Right renal pelvis (tissue), 4 donors: ENCODE measurements at regions not wholly inside any gene's neighbourhood (a gene's known extent, or its start where the extent isn't known, plus 50 kb on each side); places are given as distances from the start of the nearest gene placed in this dataset.
"Not testable (repeated sequence)": the region's sequence is repeated elsewhere in the genome, so short reads cannot be mapped to it uniquely, and the experiment has no call there.

Source experiments
- DNase-seq, 4 donors: peaks; one replicate each; pipeline ENCODE4 v3.0.0-alpha.2; 2013; ENCODE audit warnings: low read depth in 4 of 4, low spot score in 3 of 4, missing footprints in 1 of 4

DNA sequence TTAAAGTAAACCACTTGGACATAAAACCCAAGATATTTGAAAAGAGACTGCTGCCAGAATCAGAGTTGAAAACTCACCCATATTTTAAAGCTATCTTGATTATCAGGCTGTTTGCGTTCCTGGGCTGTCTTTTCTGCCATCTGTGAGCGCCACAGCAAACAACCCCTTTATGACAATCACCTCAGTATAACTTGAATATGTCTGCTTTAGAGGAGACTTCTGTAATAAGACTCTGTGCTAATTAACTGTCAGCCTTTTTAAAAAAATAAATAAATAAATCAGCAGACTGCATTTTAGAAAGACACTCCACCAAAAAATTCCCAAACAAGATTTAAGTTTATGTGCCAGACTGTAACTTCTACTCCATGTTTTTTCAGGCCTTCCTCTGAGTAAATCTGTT is 375.7 kb upstream of the CCNH start:
- no peak for DNase-seq

DNA sequence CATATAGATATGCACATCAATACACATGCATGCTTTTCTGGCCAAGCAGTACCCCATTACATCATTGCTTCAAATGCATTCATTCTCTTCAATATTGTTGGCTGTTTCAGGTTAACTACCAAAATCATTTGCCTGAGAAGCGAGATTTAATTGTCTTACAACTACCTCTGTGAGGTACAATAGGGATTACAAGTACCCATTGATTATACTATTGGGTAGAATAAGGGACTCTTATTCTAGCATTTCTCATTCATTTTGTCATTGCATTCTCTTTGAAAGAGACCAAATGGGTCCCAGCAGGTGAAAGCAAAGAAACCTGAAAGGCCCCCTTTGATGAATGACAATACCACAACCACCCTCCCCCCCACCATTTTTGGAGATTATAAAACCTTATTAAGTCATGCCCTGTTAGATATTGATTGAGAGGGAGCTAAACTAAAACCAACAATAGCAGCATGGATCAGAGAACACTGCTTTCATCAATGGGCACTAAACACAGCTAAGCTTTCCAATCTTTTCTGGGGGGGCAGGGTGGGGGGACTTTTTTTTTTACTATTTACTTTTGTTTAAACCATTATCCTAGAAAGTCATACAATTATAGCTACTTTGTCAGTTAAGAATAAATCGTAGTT is 375.0 kb upstream of the CCNH start:
- no peak for DNase-seq

DNA sequence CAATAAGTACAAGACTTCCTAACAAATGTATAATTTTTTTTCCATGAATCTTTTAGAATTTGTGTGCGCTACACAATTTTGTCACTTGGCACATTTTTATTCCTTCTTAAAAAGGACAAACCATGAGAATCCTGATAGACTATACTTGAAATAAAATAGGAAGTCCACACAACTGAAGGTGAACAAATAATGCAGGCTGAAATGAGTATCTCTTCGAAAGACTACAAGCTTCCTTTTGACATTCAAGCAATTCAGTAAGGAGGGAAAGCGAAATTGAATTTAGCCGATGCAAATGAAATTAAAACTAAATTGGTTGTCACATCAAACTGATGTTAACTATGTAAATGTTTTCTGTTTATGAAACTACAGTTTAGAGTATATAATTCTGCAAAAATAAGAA is 374.4 kb upstream of the CCNH start:
- no peak for DNase-seq

DNA sequence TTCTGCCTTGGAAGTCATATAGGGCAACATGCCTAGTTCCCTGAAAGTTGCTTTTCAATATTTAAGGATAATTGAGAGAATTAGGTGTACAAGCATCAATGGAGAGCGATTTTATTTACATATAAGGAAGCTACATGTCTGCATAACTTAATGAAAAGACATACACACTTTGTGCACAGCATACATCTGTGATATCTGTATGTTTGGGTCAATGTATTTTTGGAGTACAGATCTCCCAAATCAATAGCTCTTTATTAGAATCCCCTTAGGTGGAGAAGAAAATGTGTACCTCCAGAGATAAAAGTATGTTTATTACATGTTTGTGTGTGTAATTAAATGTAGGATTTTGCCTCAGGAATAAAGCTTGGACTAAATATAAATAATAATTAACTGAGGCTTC is 373.7 kb upstream of the CCNH start:
- DNase-seq, result no peak

DNA sequence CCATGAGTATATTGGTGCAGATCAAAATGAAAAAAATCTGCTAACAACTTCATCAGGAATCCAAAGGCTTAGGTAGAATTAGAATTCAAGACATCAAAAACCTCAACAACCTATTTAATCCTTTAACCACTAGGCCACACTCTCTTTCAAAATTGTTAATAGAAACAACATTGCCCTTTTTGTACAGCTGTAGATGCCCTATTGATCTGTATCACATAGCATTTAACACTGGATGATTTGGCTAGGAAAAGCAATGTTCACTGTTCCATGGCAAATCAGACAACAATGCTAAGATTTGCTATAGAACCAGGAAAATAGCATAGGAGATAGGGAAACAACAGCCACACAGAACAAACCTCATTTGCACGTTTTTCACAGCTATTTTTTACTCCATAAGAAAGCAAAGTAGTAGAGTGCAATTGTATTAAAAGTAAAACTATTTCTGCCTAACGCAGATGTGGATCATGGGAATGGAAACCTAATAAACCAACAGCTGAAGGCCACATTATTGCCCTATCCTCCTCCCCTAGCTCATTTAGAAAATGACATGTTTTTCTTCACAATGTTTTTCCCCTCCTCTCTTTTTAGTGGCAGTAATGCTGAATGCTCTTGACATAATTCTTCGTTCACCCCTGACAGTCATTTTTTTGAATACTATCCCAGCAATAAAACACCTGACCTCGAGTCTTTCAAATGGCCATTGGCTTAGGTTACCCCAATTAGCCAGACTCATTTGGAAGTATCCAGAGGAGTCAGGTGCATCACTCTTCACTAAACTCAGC is 373.0 kb upstream of the CCNH start:
- DNase-seq, result no peak

DNA sequence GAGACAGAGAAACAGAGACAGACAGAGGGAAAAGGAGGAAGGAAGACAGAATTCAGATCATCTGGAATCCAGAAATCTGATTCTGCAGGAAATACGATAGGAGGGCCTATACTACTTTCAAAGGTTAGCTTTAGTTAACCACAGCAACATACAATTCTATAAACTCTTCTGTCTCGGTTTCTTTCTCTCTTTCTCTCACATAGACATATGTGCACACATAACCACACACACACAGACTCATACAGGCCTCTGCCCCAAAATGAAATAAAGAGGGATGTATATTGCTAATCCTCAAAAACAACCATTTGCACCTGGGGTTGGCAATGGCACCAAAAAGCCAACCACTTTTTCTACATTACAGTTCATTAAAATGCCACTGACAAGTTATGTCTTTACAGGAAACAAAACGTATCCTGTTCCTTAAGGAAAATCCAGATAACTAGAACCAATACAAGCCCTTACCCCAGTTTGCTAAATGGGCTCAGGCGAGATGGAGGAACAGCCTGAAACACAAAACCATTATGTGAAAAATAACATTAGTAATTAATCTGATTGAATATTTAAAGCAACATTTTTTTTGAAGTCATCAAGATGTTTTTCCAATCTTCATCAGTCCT is 372.3 kb upstream of the CCNH start:
- DNase-seq, result no peak

DNA sequence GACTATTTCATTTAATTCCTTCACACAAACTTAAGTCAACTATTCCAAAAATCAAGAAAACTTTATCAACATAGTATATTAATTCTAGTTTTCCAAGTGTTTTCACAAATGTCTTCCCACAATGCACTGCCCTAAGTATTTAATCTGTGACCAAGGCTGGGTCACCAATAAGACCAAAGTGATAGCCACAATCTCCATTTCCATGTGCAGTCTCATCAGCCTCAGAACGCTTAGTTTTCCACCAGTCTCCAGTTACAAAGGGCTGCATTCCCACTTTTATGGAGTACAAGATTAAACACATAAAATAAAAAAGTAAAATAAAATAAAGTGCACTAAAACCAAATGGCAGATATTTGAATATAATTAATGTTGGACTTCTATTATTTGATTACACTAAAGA is 371.6 kb upstream of the CCNH start:
- no peak for DNase-seq

DNA sequence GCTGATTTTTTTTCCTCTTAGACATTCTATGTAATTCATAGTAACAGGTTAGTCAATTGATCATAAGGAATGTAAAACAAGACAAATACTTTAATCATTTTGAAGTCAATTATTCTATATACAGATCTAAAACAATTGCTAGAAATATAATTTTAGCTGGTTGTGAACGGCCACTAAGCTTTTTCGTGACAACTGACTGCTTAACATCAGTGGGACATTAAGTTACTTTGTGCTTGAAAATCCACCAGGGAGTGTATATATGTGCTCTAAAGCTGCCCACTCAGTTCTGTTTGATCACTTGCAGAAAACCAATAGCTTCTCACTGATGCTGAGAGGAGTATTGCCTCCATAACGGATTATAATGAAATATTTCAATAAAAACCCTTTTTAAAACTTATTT is 370.2 kb upstream of the CCNH start:
- no peak for DNase-seq

DNA sequence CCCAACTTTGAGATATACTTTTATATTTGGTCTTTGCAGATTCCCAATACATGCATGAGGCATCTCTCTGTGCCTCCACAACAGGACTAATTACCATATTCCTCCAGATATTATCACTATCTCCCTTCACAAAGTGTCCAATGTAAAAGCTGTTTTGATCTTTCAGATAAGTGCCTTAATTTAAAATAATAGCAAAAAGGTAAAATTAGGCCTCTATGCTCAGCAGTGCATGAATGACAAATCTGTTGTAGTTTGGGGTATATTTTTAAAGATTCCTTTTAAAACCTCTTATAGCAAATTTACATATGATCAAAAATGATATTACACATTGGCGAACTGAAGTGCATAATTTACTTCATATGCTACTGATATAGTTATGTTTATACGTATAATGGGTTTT is 369.2 kb upstream of the CCNH start:
- DNase-seq, result no peak

DNA sequence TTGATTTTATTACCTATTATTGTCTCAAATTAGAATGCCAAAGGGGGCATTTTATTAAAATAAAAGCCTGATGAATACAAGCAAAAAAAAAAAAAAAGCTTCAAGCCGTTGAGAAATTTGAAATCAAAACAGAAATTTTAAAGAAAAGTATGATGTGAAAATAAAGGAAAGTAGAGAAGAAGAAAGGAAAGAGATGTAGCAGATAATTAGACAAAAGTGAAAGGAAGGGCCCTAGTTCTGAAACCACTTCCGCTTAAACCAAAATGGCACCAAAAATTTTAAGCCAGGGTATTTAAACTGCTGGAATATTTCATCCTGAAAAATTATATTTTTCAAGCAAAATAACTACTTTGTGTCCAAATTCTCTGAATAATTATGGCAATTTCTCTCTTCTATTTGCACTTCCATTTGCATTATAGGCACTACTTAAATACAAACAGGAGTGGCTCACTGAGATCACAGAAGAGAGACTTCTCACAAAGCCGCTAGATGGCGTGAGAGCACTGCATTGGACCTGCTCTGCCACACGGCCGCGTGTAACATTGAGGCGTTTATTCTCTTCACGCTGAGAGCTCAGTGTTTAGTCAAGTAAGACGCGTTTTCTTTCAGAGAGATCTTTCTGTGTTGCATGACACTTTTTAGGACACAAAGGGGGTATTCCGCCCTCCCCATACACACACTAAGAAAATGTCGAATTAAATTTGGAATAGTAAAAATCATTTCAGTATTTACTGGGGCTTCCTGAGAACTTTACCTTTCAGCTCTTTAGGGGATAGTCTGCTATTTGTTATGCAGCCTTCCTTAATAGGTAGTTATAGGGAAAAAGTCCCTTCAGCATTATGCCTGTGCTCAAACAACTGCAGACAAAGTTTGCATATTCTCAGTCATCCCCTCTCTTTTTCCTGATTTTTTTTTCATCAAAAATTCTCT is 368.4 kb upstream of the CCNH start:
- DNase-seq, result peak; percentile 73 to 81 (median 76)

DNA sequence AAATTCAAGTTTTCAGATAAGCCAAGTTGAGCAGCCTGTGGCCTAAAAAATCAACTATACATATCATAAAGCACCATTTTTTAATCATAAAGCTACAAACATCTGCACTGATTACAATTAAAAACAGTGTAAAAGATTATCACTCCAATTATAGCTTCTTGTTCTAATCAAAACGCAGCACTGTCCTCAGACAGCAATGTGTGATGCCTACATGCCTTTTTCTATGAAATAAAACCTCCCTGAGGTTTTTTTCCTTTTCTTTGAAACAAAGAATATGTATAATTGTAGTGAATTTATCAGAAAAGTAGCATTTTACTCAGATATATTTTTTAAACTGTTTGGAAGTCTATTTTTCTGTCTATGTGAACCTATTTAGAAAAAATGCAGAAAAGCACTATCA is 366.1 kb upstream of the CCNH start:
- DNase-seq, result no peak

DNA sequence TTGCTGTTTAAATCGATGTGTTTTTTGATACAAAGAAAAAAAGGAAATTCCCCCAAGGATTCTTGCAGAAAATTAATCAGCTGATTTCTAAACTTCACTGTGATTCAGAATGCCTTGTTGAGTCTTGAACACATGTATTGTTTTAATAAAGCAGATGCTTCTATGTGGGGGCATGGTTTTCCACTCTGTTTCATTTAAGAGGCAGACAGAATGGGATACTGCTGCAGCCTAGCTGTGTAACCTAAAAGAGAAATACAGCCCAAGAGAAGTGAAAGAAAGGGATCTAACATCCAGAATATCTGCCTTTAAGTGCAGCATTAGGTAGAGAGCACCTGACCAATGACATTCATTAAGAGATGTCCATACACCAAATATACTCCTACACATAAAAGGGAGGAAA is 365.1 kb upstream of the CCNH start:
- no peak for DNase-seq

DNA sequence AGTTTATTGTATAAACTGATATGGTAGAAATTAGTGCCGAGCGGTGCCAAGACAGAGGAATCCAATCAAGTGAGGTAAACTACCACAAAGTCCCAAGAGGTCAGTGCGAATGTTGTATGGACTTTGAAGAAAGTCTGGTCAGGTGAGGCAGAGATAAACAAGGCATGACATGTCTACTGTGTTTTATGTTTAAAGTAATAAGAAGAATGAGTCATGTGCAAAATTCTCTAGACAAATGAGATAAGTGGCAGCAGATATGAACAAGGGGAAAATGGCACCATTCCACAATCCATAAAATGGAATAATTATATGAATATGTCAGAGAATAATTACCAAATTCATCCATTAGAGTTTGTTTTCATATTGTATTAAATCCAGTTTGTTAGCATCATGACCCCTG is 364.1 kb upstream of the CCNH start:
- DNase-seq, result no peak

DNA sequence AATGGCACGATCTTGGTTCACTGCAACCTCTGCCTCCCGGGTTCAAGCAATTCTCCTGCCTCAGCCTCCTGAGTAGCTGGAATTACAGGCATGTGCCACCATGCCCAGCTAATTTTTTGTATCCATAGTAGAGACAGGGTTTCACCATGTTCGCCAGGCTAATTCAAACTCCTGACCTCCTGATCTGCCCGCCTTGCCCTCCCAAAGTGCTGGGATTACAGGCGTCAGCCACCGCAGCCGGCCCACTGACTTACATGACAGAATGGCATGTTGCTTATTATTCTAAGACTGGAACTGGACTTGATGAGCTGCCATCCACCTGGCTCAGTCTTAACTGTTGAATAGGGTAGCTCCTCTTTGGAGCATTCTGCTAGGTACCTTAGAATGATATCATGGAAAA is 363.6 kb upstream of the CCNH start:
- not testable (repeated sequence) for DNase-seq

DNA sequence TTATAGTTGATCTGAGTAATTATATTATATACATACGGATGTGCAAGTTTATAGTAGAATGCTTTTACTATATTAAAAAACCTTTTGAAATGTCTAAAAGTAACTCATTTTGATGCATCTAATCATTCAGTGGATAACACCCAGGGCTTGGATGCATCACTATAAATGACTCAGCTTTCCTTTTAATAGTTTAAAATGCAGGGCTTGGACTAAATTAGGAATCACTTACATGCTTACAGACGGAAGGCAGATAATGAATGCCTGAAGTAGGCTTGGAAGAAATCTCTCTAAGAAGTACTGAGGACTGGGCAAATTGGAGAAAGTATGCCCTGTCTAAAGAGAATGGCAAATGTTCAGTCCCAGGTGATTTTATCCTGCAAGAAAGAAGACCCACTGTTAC is 362.5 kb upstream of the CCNH start:
- DNase-seq, result no peak

DNA sequence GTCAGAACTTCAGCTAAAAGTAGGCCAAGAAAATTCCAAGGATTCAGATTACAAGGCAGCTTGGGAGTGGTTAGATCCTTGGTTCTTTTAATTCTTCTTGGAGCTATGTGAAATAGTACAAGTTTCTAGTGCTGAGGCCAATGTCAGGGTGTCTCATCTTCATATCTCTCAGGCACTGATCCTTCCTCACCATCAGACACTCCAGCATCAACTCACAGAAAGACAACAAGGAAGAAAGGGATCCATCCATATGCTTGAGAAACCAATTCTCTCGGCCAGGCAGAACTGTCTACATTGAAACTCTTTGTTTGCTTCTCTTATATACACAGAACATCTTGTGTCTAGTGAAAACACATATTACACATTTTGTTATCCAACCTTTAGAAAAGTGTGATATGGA is 362.1 kb upstream of the CCNH start:
- no peak for DNase-seq

DNA sequence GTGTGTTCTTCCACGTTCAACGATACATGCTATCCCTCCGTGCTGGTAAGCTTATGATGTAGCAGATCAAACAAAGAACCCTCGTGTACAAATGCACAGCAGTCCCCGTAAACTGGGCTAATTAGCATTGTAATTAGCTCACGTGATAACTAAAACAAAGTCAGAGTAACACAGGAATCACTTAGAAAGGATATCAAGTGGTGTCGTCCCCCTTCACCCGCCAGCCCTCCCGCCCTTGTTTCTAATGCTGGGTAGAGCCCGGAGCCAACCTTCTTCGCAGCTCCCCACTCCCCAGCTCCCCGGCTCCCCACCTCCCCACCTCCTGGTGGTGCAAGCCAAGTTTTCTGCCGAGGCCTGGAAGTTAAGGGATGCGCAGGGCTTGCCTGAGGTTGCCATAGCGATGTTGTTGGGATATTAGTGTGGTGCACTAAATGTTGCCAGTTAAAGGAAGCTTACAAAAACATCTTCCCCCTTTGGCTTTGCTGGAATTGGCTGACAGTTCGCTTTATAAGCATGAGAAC is 357.9 kb upstream of the CCNH start:
- DNase-seq, result no peak

DNA sequence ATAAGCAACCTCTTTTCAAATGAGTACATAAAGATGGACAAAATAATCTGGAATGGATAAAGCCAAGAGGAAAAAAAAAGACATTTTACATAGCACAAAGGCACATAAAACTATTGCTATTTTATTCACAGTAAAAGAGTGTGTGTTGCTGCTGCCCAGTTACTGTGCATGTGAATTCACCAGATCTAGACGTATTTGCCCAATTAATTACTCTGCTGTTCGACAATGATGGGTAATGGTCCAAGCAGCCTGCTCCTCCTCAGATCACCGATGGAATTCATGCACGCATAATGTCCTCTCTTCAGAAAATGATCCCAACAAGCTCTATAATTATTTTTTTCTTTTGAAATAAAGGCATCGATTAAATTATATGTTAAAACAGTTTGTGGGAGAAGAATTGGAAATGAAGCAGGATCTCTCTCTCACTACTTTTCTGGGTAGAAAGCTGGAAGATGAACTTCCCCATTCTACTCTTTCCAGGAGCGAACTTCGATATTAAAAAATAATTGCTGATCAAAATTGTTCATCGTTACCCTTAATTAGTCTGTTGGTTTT is 357.4 kb upstream of the CCNH start:
- no peak for DNase-seq

DNA sequence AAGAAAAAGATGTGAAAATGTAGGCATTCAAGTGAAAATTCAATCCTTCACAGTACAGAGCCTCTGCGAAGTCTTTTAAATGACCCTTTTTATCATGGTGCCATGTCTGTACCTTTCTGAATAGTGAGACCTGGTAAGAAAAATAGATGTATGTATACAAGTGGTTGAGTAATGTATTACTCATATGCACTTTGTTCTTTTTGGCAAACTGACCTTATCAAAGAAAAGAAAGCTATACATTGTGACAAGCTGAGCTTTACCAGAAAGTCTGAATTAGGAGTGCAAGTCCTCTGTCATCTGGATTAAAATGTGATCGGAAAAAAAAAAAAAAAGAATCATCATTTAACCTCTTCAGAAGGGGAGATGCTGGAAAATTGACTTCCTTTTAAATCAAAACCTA is 356.4 kb upstream of the CCNH start:
- DNase-seq, result no peak

DNA sequence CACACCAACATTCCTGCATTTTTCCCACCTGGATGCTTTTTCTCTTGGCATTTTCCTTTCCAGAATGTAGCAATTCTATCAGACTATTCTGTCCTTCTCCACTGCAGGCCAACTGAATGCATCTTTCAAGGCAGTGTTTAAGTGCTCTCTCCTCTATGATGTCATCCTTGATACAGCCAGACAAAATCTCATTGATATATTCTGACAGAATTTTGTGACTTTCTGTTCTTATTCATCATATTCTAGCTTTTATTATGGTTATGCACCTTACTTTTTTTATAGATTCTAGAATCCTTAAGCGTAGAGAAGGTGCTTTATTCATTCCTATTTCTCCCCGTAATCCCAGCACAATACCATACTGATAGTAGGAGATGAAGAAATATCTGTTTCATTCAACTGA is 355.5 kb upstream of the CCNH start:
- DNase-seq, result no peak

DNA sequence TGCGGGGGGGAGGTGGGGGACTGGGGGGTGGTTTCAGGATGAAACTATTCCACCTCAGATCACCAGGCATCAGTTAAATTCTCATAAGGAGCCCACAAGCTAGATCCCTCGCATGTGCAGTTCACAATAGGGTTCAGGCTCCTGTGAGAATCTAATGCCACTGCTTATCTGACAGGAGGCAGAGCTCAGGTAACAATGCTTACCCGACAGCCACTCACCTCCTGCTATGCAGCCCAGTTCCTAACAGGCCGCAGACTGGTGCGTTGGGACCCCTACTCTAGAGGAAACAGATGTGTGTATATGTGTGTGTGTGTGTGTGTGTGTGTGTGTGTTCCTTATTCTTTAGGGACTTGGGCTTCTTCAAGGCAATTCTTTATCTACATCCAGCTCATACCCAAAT is 352.3 kb upstream of the CCNH start:
- DNase-seq, result no peak
